Iris pigment epithelial cell (primary cell): ENCODE measurements at regions not wholly inside any gene's neighbourhood (a gene's known extent, or its start where the extent isn't known, plus 50 kb on each side); places are given as distances from the start of the nearest gene placed in this dataset.
"Not testable (repeated sequence)": the region's sequence is repeated elsewhere in the genome, so short reads cannot be mapped to it uniquely, and the experiment has no call there.

ENCODE experiments used
- DNase-seq: peaks from one replicate; pipeline ENCODE4 v3.0.0-alpha.2; 2011; ENCODE audit warnings: low read depth

GRCh38 chr6:164826831-164827468 lies 482.5 kb downstream of the C6orf118 start:
- DNase-seq = no peak

DNA sequence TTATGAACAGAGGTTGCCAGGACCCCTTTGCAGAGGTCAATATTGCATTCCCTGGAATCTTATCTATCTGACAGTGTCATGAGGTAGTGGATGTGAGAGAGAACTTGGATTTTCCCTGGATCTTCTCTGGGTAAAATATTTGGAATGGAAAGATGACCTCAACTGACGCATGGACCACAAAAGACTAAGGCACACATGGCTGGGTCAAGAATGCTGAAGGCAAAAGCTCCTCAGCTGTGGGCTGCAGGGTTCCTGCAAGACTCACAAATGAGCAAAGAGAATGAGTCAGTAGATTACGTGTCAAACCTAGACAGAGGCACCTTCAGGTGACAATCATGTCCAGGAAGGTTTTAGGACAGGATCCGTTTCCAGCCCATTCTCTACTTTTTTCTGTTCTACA lies 484.0 kb downstream of the C6orf118 start:
- peak; percentile 5 for DNase-seq

GRCh38 chr6:164817662-164818061 lies 491.7 kb downstream of the C6orf118 start:
- DNase-seq = no peak

DNA sequence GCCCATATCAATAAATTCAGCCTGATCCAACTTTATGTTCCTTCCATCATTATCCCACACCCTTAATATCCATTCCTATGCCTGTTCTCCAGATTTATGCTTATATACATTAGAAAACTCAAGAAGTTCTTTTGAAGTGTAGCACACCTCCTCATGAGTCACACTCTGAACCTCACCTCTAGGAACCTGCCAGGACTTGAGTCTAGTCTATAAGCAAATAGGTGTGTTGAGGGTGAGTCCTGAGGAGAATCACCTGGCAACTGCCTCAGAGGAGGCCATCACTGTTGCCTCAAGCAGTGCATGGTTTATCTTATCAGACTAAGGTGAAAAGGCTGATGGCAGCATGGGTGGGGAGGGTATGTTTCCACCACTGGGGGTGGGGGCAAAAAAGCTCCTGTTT lies 496.7 kb downstream of the C6orf118 start:
- no peak for DNase-seq

GRCh38 chr6:164807125-164807524 lies 502.3 kb downstream of the C6orf118 start:
- no peak for DNase-seq

- DNase-seq = no peak
Measured at GRCh38 chr6:164795056-164795815, 514.2 kb downstream of the C6orf118 start.

- DNase-seq = no peak
Measured at GRCh38 chr6:164792666-164793065, 516.7 kb downstream of the C6orf118 start.

DNA sequence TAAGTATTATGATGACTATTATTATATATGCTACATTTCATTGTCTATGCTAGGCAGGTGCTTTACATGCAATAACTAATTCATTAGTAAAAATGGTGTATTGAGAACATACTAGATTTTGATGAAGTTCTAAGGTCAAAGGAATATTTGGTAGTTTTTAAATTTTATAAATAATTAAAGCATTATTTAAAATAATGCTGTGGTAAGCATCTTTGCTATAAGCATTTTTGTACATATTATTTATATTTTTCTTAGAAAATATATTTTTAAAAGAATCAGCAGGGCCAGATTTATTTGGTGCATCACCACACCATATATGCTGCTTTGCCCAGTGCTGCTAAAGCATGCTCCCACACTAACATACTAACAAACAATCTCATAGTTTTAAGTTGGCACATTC lies 517.9 kb downstream of the C6orf118 start:
- no peak for DNase-seq

GRCh38 chr6:164763788-164764187 lies 545.6 kb downstream of the C6orf118 start:
- DNase-seq = no peak

DNA sequence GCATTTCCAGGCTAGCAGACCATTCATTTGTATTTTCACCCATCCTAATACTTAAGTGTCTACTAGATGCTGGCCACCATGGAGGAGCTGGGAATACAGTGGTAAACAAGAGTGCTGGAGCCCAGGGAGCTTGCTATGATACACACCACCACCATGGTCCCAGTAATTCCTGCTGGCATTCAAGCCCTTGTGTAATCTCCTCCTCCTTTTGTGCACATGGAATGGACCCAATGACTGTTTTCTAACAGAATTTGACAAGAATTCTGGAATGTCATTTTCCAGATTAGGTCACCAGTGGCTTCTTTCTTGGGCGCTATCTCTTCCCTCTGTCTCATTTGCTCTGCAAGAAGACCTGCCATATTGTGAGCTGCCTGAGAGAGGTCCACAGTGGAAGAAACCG lies 552.0 kb downstream of the C6orf118 start:
- DNase-seq = no peak

- no peak for DNase-seq
Measured at GRCh38 chr6:164756723-164757122, 552.7 kb downstream of the C6orf118 start.

DNA sequence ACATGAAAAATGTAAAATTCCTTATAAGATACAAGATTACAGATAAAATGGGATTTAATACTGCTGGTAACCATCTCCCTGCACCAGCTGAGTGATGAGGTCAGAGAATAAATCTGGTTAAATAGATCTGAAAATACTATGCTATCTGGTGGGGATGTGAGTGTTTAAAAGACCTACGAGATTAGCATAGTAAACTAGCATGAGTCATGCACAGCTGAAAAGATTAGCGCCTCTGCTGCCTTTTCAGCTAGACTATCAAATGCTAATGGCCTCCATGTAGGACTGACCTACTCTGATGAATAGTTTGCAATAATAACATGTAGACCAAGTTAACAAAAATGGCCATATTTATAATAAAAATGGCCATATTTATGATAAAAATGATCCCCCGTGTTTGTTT lies 553.3 kb downstream of the C6orf118 start:
- no peak for DNase-seq

DNA sequence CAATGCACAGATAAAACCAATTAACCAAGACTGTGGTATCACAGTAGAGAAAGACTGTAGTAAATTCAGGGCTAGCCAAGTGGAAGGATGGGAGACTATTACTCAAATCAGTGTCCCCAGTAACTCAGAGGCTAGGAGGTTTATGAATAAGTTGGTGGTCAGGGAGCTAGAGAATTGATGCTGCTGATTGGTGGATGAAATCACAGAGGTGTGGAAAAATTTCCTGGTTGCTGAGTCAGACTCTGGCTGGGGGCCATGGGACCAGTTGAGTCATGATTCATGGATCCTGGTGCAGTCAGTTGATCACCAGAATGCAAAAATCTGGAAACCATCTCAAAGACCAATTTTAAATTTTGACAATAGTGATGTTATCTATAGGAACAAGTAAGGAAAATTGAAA lies 555.9 kb downstream of the C6orf118 start:
- DNase-seq = peak; percentile 26

- DNase-seq = no peak
Measured at GRCh38 chr6:164751395-164751794, 558.0 kb downstream of the C6orf118 start.

- no peak for DNase-seq
Measured at GRCh38 chr6:164750128-164750527, 559.3 kb downstream of the C6orf118 start.

DNA sequence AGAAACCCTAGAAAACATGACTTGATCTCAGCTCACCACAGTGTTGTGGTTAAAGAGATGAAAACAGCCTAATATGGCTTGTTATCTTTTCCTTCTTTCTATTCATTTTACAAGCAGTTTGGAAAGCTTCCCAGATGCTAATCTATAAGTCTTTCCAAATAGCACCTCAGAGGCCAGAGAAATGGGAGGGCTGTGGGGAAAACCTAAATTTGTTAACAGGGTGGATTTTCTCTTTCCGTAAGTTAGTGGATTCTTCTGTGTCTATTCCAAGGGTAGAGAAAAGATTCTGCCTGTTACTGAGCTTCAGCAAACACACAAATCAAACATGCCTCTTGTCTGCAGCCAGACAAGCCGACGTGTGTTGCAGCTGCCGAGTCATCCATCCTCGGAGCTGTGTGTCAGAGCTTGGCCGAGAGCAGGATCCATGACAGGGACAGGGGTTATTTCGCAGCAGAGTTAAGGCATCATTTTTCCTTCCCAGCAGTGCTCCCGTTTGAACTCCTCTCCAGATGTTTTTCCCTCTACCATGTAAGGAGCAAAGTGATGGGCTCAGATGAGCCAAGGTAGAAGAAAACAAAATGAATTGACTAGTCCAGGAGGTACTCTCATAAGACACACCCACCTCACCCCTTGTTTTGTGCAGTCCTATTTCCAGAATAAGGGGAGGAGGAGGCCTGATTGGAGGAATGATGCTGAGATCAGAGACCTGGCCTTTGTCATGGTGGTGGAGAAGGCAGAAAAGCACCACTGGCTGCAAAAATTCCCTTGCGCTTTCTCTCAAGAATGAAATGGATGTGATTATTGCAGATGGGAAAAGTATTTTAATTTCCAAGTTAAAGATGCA lies 560.0 kb downstream of the C6orf118 start:
- peak; percentile 6 for DNase-seq

GRCh38 chr6:164744301-164744700 lies 565.1 kb downstream of the C6orf118 start:
- no peak for DNase-seq

- DNase-seq = no peak
Measured at GRCh38 chr6:164741938-164742451, 567.4 kb downstream of the C6orf118 start.

DNA sequence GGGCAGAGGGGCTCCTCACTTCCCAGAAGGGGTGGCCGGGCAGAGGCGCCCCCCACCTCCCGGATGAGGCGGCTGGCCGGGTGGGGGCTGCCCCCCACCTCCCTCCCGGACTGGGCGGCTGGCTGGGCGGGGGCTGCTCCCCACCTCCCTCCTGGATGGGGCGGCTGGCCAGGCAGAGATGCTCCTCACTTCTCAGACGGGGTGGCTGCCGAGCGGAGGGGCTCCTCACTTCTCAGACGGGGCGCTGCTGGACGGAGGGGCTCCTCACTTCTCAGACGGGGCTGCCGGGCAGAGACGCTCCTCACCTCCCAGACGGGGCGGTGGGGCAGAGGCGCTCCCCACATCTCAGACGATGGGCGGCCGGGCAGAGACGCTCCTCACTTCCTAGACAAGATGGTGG lies 573.3 kb downstream of the C6orf118 start:
- not testable (repeated sequence) for DNase-seq

- no peak for DNase-seq
Measured at GRCh38 chr6:164731539-164731938, 577.9 kb downstream of the C6orf118 start.

DNA sequence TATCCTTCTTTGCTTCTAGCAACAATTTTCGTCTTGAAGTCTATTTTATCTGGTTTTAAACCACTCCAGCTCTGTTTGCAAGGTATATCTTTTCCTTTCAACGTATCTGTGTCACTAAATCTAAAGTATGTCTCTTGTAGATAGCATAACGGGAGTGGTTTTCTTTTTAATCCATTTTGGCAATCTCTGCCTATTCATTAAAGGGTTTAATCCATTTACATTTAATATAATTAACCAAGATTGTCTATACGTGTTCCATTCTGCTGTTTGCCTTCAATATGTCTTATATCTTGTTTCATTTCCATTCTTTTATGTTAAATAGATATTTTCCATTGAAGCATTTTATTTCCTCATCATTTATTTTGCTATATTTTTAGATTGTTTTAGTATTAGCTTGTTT lies 587.9 kb downstream of the C6orf118 start:
- DNase-seq = no peak

DNA sequence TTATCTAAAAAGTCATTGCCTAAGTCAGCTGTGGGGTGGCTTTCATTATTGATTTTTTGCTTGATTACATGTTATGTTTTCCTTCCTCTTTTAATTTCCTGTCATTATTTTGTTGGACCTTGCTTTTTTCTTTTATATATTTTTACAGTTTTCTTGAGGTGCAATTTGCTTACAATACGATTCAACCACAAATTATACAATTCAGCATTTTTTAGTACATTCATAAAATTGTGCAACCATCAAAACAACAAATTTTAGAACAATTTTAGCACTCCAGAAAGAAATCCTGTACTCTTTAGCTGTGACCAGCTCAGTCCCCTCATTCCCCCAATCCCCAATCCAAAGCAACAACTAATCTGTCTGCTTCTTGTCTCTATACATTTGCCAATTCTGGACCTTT lies 608.9 kb downstream of the C6orf118 start:
- DNase-seq = no peak

DNA sequence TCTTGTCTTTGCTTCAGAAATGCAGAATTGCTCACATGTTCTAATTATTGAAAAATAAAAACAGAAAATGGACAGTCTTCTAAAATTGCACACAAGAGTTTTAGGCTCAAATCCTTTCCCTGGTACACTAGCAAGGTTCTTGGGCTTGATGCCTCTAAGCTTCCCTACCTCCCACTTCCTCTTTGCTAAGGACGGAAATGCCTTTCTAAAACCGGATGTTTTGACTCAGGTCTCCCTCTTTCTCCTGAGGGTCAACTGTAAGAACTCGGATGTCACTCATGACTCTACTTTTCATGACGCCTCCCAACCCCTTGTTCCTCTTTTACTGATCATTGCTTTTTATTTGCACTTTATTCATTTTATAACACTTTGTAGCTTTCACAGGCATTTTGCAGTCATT lies 613.5 kb downstream of the C6orf118 start:
- DNase-seq = no peak
